Upper lobe of right lung (tissue), 1 donor: ENCODE measurements at regions not wholly inside any gene's neighbourhood (a gene's known extent, or its start where the extent isn't known, plus 50 kb on each side); places are given as distances from the start of the nearest gene placed in this dataset.
"Not testable (repeated sequence)": the region's sequence is repeated elsewhere in the genome, so short reads cannot be mapped to it uniquely, and the experiment has no call there.

Source experiments
- ATAC-seq: fragments of 200-7000 bp; cut with Tn5 transposase; one replicate; pipeline ENCODE4 v1.9.1; 2020; ENCODE audit warnings: mild to moderate bottlenecking, moderate library complexity
- DNase-seq: peaks from one replicate; pipeline ENCODE4 v3.0.0-alpha.2; 2020
- H3K27ac ChIP-seq: fragments of 200-600 bp; one replicate; pipeline ENCODE4 v1.8.0; 2022
- H3K27me3 ChIP-seq: fragments of 200-600 bp; one replicate; pipeline ENCODE4 v1.8.0; 2022; ENCODE audit warnings: mild to moderate bottlenecking
- H3K36me3 ChIP-seq: fragments of 200-600 bp; one replicate; pipeline ENCODE4 v1.8.0; 2022
- H3K4me1 ChIP-seq: fragments of 200-600 bp; one replicate; pipeline ENCODE4 v1.8.0; 2022
- H3K4me3 ChIP-seq: fragments of 200-600 bp; one replicate; pipeline ENCODE4 v1.8.0; 2022; ENCODE audit warnings: mild to moderate bottlenecking
- H3K9me3 ChIP-seq: fragments of 200-600 bp; one replicate; pipeline ENCODE4 v1.8.0; 2022
- CTCF ChIP-seq: fragments of 200-600 bp; IDR thresholded peaks from one replicate; pipeline ENCODE4 v1.8.0; 2022; ENCODE audit warnings: antibody characterized with exemption
- intact Hi-C: fragments of 100-400 bp; cut with DNase I; formaldehyde crosslinking; loops from one replicate; pipeline ENCODE4 v1.11.0; 2022
- donor health status: DM: no; HTN: yes; CAD: no; lungs with severe emphysema.

GRCh38 chrX:150211988-150212387, 151.1 kb upstream of the MAMLD1 start:
- H3K4me3 ChIP-seq, result no peak overlapping the region
- DNase-seq, result no peak
- intact Hi-C loops, result no loop called here
- H3K27me3 ChIP-seq, result no peaks in the 10 kb centered on the region
- no peak overlapping the region for H3K27ac ChIP-seq
- no peaks in the 10 kb centered on the region for H3K4me1 ChIP-seq
- no peaks in the 10 kb centered on the region for H3K36me3 ChIP-seq
- H3K9me3 ChIP-seq, result no peaks in the 10 kb centered on the region
- TF ChIP-seq CTCF, result no peak
- ATAC-seq, result no peak

- H3K27ac ChIP-seq, result no peak overlapping the region
- TF ChIP-seq CTCF, result no peak
These were observed 150.2 kb upstream of the MAMLD1 start for GRCh38 chrX:150212672-150213480.

GRCh38 chrX:150213481-150214030, 149.6 kb upstream of the MAMLD1 start:
- H3K36me3 ChIP-seq, result no peaks in the 10 kb centered on the region
- no peaks in the 10 kb centered on the region for H3K27me3 ChIP-seq
- H3K9me3 ChIP-seq, result no peaks in the 10 kb centered on the region
- no peak overlapping the region for H3K4me3 ChIP-seq
- no peak for TF ChIP-seq CTCF
- ATAC-seq, result no peak
- H3K27ac ChIP-seq, result no peak overlapping the region
- no peaks in the 10 kb centered on the region for H3K4me1 ChIP-seq
- no peak for DNase-seq
- intact Hi-C loops, result no loop called here

More at GRCh38 chrX:150212672-150213480, 150.2 kb upstream of the MAMLD1 start:
- no peaks in the 10 kb centered on the region for H3K4me1 ChIP-seq
- DNase-seq (no peak), ATAC-seq (peak; percentile 51)
- H3K9me3 ChIP-seq, result no peaks in the 10 kb centered on the region
- H3K36me3 ChIP-seq, result no peaks in the 10 kb centered on the region
- no peak overlapping the region for H3K4me3 ChIP-seq
- intact Hi-C loops, result no loop called here
- H3K27me3 ChIP-seq, result no peaks in the 10 kb centered on the region

- H3K4me3 ChIP-seq, H3K27ac ChIP-seq, H3K27me3 ChIP-seq, H3K36me3 ChIP-seq, ATAC-seq, DNase-seq, H3K4me1 ChIP-seq, H3K9me3 ChIP-seq, intact Hi-C loops: not testable (repeated sequence)
These were observed 147.1 kb upstream of the MAMLD1 start for GRCh38 chrX:150216000-150216399.

GRCh38 chrX:150216716-150217115, 146.4 kb upstream of the MAMLD1 start:
- H3K27ac ChIP-seq, result no peak overlapping the region
- no peak for TF ChIP-seq CTCF
- no peaks in the 10 kb centered on the region for H3K4me1 ChIP-seq
- ATAC-seq (no peak), DNase-seq (no peak)
- intact Hi-C loops, result no loop called here
- H3K27me3 ChIP-seq, result no peaks in the 10 kb centered on the region
- H3K36me3 ChIP-seq, result no peaks in the 10 kb centered on the region
- H3K9me3 ChIP-seq, result no peaks in the 10 kb centered on the region
- no peak overlapping the region for H3K4me3 ChIP-seq

- Histone ChIP-seq H3K4me1 (no peaks in the 10 kb centered on the region), H3K36me3 (no peaks in the 10 kb centered on the region), H3K4me3 (no peak overlapping the region), H3K27me3 (no peaks in the 10 kb centered on the region), H3K9me3 (no peaks in the 10 kb centered on the region), H3K27ac (no peak overlapping the region)
- intact Hi-C loops, result no loop called here
- ATAC-seq, result no peak
- DNase-seq, result no peak
- TF ChIP-seq CTCF, result no peak
These were observed 145.5 kb upstream of the MAMLD1 start for GRCh38 chrX:150217609-150218008.
